Heart left ventricle (tissue), 16 donors: ENCODE measurements at regions not wholly inside any gene's neighbourhood (a gene's known extent, or its start where the extent isn't known, plus 50 kb on each side); places are given as distances from the start of the nearest gene placed in this dataset.

ENCODE experiments used
- ATAC-seq, 4 donors: fragments of 200-7000 bp; cut with Tn5 transposase; one replicate each; pipeline ENCODE4 v1.9.1; 2020 to 2022; ENCODE audit warnings: moderate library complexity in 4 of 4, mild to moderate bottlenecking in 3 of 4, moderate number of reproducible peaks in 1 of 4
- DNase-seq, 5 donors: peaks; one replicate each; pipeline ENCODE4 v3.0.0-alpha.2; 2020
- H3K27ac ChIP-seq, 12 donors: fragments of 200-600 bp; sonication (generic) in 4 of 12; one replicate each; pipeline versions ENCODE4 v1.5.0 to v1.8.0; 2016 to 2022; ENCODE audit warnings: mild to moderate bottlenecking in 2 of 12
- H3K27me3 ChIP-seq, 9 donors: fragments of 200-600 bp; sonication (generic) in 2 of 9; one replicate each; pipeline versions ENCODE4 v1.5.1 to v1.8.0; 2016 to 2022; ENCODE audit warnings: mild to moderate bottlenecking in 3 of 9
- H3K36me3 ChIP-seq, 9 donors: fragments of 200-600 bp; sonication (generic) in 2 of 9; one replicate each; pipeline versions ENCODE4 v1.5.0 to v1.8.0; 2018 to 2022; ENCODE audit warnings: mild to moderate bottlenecking in 2 of 9
- H3K4me1 ChIP-seq, 12 donors: fragments of 200-600 bp; sonication (generic) in 4 of 12; one replicate each; pipeline versions ENCODE4 v1.5.0 to v1.8.0; 2016 to 2022; ENCODE audit warnings: mild to moderate bottlenecking in 3 of 12
- H3K4me3 ChIP-seq, 12 donors: fragments of 200-600 bp; sonication (generic) in 4 of 12; one replicate each; pipeline versions ENCODE4 v1.5.0 to v1.8.0; 2017 to 2022; ENCODE audit warnings: mild to moderate bottlenecking in 9 of 12, moderate library complexity in 4 of 12
- H3K9me3 ChIP-seq, 12 donors: fragments of 200-600 bp; sonication (generic) in 4 of 12; one replicate each; pipeline versions ENCODE4 v1.5.0 to v1.8.0; 2016 to 2022; ENCODE audit warnings: mild to moderate bottlenecking in 1 of 12
- POLR2A ChIP-seq, 2 donors: fragments of 450-650 bp; IDR thresholded peaks; one replicate each; pipeline ENCODE4 v1.6.1; 2017; ENCODE audit warnings: antibody characterized with exemption in 2 of 2, mild to moderate bottlenecking in 2 of 2, moderate library complexity in 2 of 2
- WGBS, 4 donors: extraction: QIAGEN DNeasy Blood & Tissue Kit in 2 of 4; methylation state at CpG; one replicate each; pipeline versions ENCODE4 v1.1.5 to v1.1.7; 2013 to 2018; 5-methylcytosine and 5-hydroxymethylcytosine counted together
- intact Hi-C, 10 donors: fragments of 100-400 bp; cut with DNase I; formaldehyde crosslinking; loops; one replicate each; pipeline versions ENCODE4 v1.11.1 to v1.14.2; 2022
- TF ChIP-seq, protein P1 (sequence below), 12 donors: fragments of 200-600 bp; sonication (generic) in 4 of 12; IDR thresholded peaks; one replicate each; pipeline versions ENCODE4 v1.5.0 to v1.8.0; 2018 to 2022; ENCODE audit warnings: antibody characterized with exemption in 12 of 12, mild to moderate bottlenecking in 5 of 12
- donor health status: ischemic (EF 13 %, LVEDD 7.1; RV severe dilation, severe dysfunction).
- donor health status: healthy with polysubstance abuse.
- donor health status: DM: no; HTN: yes; CAD: no.
- donor health status: DM: no; HTN: no; CAD: no.
- donor health status: ischemic (EF 25% LVEDD 6.9; RV normal size, moderate dysfunction).
- donor health status: ischemic (EF 25% LVEDD 5.7; RV mildly dilated, moderate dysfunction).
- donor health status: healthy.
- donor health status: DM: yes; HTN: yes; CAD: no.
- donor health status: ischemic (EF 35%, LVEDD 5.7; RV mildly dilated, moderate dysfunction).
- donor health status: nonischemic (EF 11% LVEDD 7.7; RV severe dilation, severe dysfunction).
- donor health status: DM: yes; HTN: yes; CAD: no.
- donor health status: PGD.
- donor health status: ischemic (EF 29% LVEDD 5.4; RV normal size, mild dysfunction).
- donor health status: nonischemic (EF 23%, LVEDD 6.1; RV moderate dilation, normal function).

DNA sequence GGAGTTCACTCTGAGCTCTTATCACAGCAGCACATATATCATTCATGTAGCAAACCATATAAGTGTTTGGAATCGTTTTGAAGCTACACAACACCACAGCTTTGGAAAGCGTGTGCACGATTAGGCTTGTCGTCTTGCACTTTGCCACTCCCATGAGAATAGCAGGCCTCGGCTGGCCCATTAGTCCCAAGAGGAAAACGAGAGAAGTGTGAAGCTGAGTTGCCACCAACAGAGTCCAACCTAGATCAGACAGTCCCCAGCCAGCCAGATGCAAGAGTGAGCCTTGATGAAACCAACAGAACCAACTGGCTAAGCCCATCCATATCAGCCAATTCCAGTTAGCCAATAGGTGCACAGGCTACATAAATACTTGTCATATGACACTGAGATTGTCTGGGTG lies 238.4 kb downstream of the C1orf94 start:
- H3K27me3 ChIP-seq: peaks cover 0 to 12% (median 0%) of the 10 kb centered on the region in 9 donors
- no peak overlapping the region for H3K27ac ChIP-seq
- ATAC-seq: no peak
- WGBS, 4 donors: 64 to 78% (median 71%) methylated on average over 6 of the region's 6 CpGs
- H3K4me1 ChIP-seq: no peaks in the 10 kb centered on the region
- H3K36me3 ChIP-seq: no peaks in the 10 kb centered on the region
- TF ChIP-seq POLR2A (IDR thresholded peaks at IDR 0.05): no peak
- TF ChIP-seq, protein P1, sequence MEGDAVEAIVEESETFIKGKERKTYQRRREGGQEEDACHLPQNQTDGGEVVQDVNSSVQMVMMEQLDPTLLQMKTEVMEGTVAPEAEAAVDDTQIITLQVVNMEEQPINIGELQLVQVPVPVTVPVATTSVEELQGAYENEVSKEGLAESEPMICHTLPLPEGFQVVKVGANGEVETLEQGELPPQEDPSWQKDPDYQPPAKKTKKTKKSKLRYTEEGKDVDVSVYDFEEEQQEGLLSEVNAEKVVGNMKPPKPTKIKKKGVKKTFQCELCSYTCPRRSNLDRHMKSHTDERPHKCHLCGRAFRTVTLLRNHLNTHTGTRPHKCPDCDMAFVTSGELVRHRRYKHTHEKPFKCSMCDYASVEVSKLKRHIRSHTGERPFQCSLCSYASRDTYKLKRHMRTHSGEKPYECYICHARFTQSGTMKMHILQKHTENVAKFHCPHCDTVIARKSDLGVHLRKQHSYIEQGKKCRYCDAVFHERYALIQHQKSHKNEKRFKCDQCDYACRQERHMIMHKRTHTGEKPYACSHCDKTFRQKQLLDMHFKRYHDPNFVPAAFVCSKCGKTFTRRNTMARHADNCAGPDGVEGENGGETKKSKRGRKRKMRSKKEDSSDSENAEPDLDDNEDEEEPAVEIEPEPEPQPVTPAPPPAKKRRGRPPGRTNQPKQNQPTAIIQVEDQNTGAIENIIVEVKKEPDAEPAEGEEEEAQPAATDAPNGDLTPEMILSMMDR (IDR thresholded peaks at IDR 0.05): no peak
- no peak for DNase-seq
- intact Hi-C loops: no loop called here
- no peak overlapping the region for H3K4me3 ChIP-seq
- H3K9me3 ChIP-seq: no peaks in the 10 kb centered on the region

GRCh38 chr1:34418166-34418565 lies 241.5 kb downstream of the C1orf94 start:
- intact Hi-C loops: no loop called here

DNA sequence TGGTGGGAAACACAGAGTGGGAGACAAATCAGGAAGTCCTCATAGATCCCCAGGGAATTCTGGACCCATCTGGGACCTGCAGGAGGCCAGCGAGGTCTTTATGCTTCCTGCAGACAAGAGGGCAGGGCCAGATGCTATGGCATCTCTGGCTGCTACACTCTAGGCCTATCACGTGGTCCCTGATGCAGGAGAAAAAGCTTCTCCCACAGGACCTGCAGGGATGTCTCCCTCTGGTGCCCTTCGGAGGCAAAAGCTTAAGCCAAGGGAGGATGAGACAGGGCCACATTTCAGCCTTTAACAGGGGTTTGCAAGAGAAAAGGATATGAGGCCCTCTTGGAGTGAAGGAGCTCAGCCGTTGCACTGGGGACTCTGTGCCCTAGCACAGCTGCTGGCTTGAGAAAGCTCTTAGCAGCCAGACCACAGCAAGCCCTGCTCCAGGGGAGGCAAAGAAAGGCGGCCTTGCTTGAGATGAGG lies 243.0 kb downstream of the C1orf94 start:
- H3K4me1 ChIP-seq: no peaks in the 10 kb centered on the region
- no peaks in the 10 kb centered on the region for H3K36me3 ChIP-seq
- TF ChIP-seq, protein P1 (IDR thresholded peaks at IDR 0.05): no peak
- TF ChIP-seq POLR2A (IDR thresholded peaks at IDR 0.05): no peak
- no peak for ATAC-seq
- H3K9me3 ChIP-seq: no peaks in the 10 kb centered on the region
- H3K27ac ChIP-seq: no peak overlapping the region
- intact Hi-C loops: no loop called here
- no peak overlapping the region for H3K4me3 ChIP-seq
- peak in 1 of 5 donors; percentile 15 for DNase-seq
- WGBS, 4 donors: 28 to 38% (median 33%) methylated on average over 5 of the region's 5 CpGs
- peaks cover 0 to 29% (median 3%) of the 10 kb centered on the region in 9 donors for H3K27me3 ChIP-seq

More at GRCh38 chr1:34418166-34418565, 241.5 kb downstream of the C1orf94 start:
- no peak overlapping the region for H3K27ac ChIP-seq
- no peak for ATAC-seq
- TF ChIP-seq, protein P1 (IDR thresholded peaks at IDR 0.05): no peak
- TF ChIP-seq POLR2A (IDR thresholded peaks at IDR 0.05): no peak
- H3K4me3 ChIP-seq: no peak overlapping the region
- H3K4me1 ChIP-seq: no peaks in the 10 kb centered on the region
- no peak for DNase-seq
- H3K27me3 ChIP-seq: peaks cover 0 to 22% (median 3%) of the 10 kb centered on the region in 9 donors
- H3K36me3 ChIP-seq: no peaks in the 10 kb centered on the region
- H3K9me3 ChIP-seq: no peaks in the 10 kb centered on the region
- WGBS, 4 donors: 75 to 84% (median 78%) methylated on average over 3 of the region's 3 CpGs

DNA sequence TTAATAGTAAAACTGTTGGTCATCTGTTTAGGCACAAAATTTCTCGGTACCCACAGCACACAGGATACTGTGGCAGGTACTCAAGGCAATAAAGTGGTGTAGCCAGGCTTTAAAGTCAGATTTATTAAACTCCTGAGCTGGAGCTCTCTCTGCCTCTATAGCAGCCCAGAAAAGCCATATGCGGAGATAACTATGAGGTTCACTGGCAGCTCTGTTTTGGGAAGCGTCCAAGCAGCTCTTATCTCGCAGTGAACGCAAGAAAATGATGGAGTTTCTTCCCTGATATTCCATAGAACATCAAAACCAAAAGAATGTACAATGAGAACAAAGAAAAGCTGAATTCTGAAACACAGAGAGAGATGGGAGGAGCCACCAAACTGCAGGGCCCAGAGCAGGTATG lies 248.3 kb downstream of the C1orf94 start:
- Histone ChIP-seq H3K4me3 (no peak overlapping the region), H3K9me3 (no peaks in the 10 kb centered on the region), H3K4me1 (no peaks in the 10 kb centered on the region), H3K36me3 (no peaks in the 10 kb centered on the region), H3K27ac (no peak overlapping the region), H3K27me3 (peaks cover 0 to 20% (median 0%) of the 10 kb centered on the region in 9 donors)
- intact Hi-C loops: no loop called here
- DNase-seq: no peak
- TF ChIP-seq, protein P1 (IDR thresholded peaks at IDR 0.05): no peak
- no peak for TF ChIP-seq POLR2A (IDR thresholded peaks at IDR 0.05)
- 64 to 79% (median 70%) methylated on average over 5 of the region's 5 CpGs for WGBS, 4 donors
- ATAC-seq: no peak
